ENCODE measurements at regions not wholly inside any gene's neighbourhood (a gene's known extent, or its start where the extent isn't known, plus 50 kb on each side); places are given as distances from the start of the nearest gene placed in this dataset.

- Histone ChIP-seq H3F3A (ENCODE audit: low read depth) (no peaks in the 10 kb centered on the region), H3K4me2 (ENCODE audit: low read depth, low read length, poor library complexity, severe bottlenecking) (no peak overlapping the region), H4K20me1 (ENCODE audit: insufficient read depth, low read length, poor library complexity, severe bottlenecking) (no peaks in the 10 kb centered on the region), H3K9me3 (ENCODE audit: insufficient read depth, low read depth, low read length) (no peaks in the 10 kb centered on the region), H3K27me3 (ENCODE audit: insufficient read depth, low read length, poor library complexity, severe bottlenecking) (peaks cover 3% of the 10 kb centered on the region), H3K79me2 (ENCODE audit: insufficient read depth, low read length) (no peaks in the 10 kb centered on the region), H3K4me3 (ENCODE audit: low read length, poor library complexity, severe bottlenecking) (no peak overlapping the region), H2AFZ (ENCODE audit: low read length) (no peak overlapping the region), H3K9ac (ENCODE audit: low read depth, low read length, poor library complexity, severe bottlenecking) (no peak overlapping the region), H3K4me1 (ENCODE audit: insufficient read depth, low read length, poor library complexity, severe bottlenecking) (no peaks in the 10 kb centered on the region), H3K9me2 (replicated peaks; ENCODE audit: low read depth, low read length) (no peaks in the 10 kb centered on the region), H3K36me3 (ENCODE audit: insufficient read depth, low read length) (no peaks in the 10 kb centered on the region)
- no peak for TF ChIP-seq EZH2phosphoT487 (IDR thresholded peaks at IDR 0.05; ENCODE audit: borderline replicate concordance)
- TF ChIP-seq CTCF (conservative IDR thresholded peaks at IDR 0.05; ENCODE audit: low read length) = no peak
Observed at GRCh38 chr15:69824075-69824876, 273.4 kb downstream of the TLE3 start.

- Histone ChIP-seq H3K9me2 (replicated peaks; ENCODE audit: low read depth, low read length) (no peaks in the 10 kb centered on the region), H3K9me3 (ENCODE audit: insufficient read depth, low read depth, low read length) (no peaks in the 10 kb centered on the region), H3K4me2 (ENCODE audit: low read depth, low read length, poor library complexity, severe bottlenecking) (no peak overlapping the region), H3K36me3 (ENCODE audit: insufficient read depth, low read length) (no peaks in the 10 kb centered on the region), H2AFZ (ENCODE audit: low read length) (no peak overlapping the region), H3K27me3 (ENCODE audit: insufficient read depth, low read length, poor library complexity, severe bottlenecking) (peaks cover 3% of the 10 kb centered on the region), H3K9ac (ENCODE audit: low read depth, low read length, poor library complexity, severe bottlenecking) (no peak overlapping the region), H4K20me1 (ENCODE audit: insufficient read depth, low read length, poor library complexity, severe bottlenecking) (no peaks in the 10 kb centered on the region), H3K4me1 (ENCODE audit: insufficient read depth, low read length, poor library complexity, severe bottlenecking) (no peaks in the 10 kb centered on the region), H3K4me3 (ENCODE audit: low read length, poor library complexity, severe bottlenecking) (no peak overlapping the region), H3F3A (ENCODE audit: low read depth) (no peaks in the 10 kb centered on the region), H3K79me2 (ENCODE audit: insufficient read depth, low read length) (no peaks in the 10 kb centered on the region)
- TF ChIP-seq CTCF (conservative IDR thresholded peaks at IDR 0.05; ENCODE audit: low read length) (no peak), EZH2phosphoT487 (IDR thresholded peaks at IDR 0.05; ENCODE audit: borderline replicate concordance) (no peak)
Observed at GRCh38 chr15:69824877-69825406, 272.8 kb downstream of the TLE3 start.

- no peak overlapping the region for H3K4me2 ChIP-seq (ENCODE audit: low read depth, low read length, poor library complexity, severe bottlenecking)
- no peak overlapping the region for H2AFZ ChIP-seq (ENCODE audit: low read length)
- TF ChIP-seq CTCF (conservative IDR thresholded peaks at IDR 0.05; ENCODE audit: low read length) (no peak), EZH2phosphoT487 (IDR thresholded peaks at IDR 0.05; ENCODE audit: borderline replicate concordance) (no peak)
- no peak overlapping the region for H3K9ac ChIP-seq (ENCODE audit: low read depth, low read length, poor library complexity, severe bottlenecking)
- no peaks in the 10 kb centered on the region for H3K4me1 ChIP-seq (ENCODE audit: insufficient read depth, low read length, poor library complexity, severe bottlenecking)
- no peaks in the 10 kb centered on the region for H3K9me2 ChIP-seq (replicated peaks; ENCODE audit: low read depth, low read length)
- H3K4me3 ChIP-seq (ENCODE audit: low read length, poor library complexity, severe bottlenecking) = no peak overlapping the region
- H4K20me1 ChIP-seq (ENCODE audit: insufficient read depth, low read length, poor library complexity, severe bottlenecking) = no peaks in the 10 kb centered on the region
- no peaks in the 10 kb centered on the region for H3K36me3 ChIP-seq (ENCODE audit: insufficient read depth, low read length)
- H3K79me2 ChIP-seq (ENCODE audit: insufficient read depth, low read length) = no peaks in the 10 kb centered on the region
- no peaks in the 10 kb centered on the region for H3K9me3 ChIP-seq (ENCODE audit: insufficient read depth, low read depth, low read length)
- H3K27me3 ChIP-seq (ENCODE audit: insufficient read depth, low read length, poor library complexity, severe bottlenecking) = peaks cover 3% of the 10 kb centered on the region
- H3F3A ChIP-seq (ENCODE audit: low read depth) = no peaks in the 10 kb centered on the region
Observed at GRCh38 chr15:69825941-69826818, 271.5 kb downstream of the TLE3 start.

Data from Loucy (cell line).